NCI-H345 (cell line): ENCODE measurements at regions not wholly inside any gene's neighbourhood (a gene's known extent, or its start where the extent isn't known, plus 50 kb on each side); places are given as distances from the start of the nearest gene placed in this dataset.

ENCODE experiments used
- DNase-seq: peaks from one replicate; lab custom pipeline; 2025; lab: John Stamatoyannopoulos, UW

- DNase-seq, result no peak
Measured at GRCh38 chr2:215601526-215601925, 165.7 kb upstream of the FN1 start.

- no peak for DNase-seq
Measured at GRCh38 chr2:215598376-215598975, 162.6 kb upstream of the FN1 start.

- no peak for DNase-seq
Measured at GRCh38 chr2:215597577-215597976, 161.7 kb upstream of the FN1 start.

DNA sequence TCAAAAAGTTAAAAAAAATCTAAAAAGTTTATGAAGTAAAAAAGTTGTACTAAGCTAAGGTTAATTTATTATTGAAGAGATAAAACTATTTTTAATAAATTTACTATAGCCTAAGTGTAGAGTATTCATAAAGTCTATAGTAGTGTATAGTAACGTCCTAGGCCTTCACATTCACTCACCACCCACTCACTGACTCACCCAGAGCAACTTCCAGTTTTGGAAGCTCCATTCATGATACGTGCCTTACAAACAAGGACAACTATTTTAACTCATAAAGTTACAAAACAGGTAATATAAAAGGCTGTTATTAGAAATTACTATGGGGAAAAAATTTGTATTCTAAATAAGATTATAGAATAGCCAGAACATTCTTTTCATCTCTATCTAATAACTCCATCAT lies 158.9 kb upstream of the FN1 start:
- DNase-seq, result no peak

- DNase-seq, result no peak
Measured at GRCh38 chr2:215590010-215590745, 154.3 kb upstream of the FN1 start.

DNA sequence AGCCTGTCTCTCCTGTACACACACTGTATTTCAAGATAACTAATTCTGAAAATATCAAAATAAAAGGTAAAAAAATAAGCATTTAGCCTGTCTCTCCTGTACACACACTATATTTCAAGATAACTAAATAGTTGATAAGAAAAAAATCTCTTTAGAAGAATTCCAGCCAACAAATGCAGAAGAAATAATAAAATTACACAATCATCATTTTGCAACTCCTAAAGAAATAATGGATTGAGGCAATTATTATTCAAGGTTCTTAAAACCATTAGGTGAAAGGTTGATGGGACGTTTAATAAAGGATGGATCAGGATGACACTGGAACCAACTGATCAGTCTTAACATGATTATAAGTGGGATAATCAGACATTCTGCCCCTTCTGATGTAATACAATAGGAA lies 148.0 kb upstream of the FN1 start:
- DNase-seq, result no peak

- DNase-seq, result no peak
Measured at GRCh38 chr2:215579809-215580208, 143.9 kb upstream of the FN1 start.

GRCh38 chr2:215577356-215577755 lies 141.5 kb upstream of the FN1 start:
- DNase-seq, result no peak

DNA sequence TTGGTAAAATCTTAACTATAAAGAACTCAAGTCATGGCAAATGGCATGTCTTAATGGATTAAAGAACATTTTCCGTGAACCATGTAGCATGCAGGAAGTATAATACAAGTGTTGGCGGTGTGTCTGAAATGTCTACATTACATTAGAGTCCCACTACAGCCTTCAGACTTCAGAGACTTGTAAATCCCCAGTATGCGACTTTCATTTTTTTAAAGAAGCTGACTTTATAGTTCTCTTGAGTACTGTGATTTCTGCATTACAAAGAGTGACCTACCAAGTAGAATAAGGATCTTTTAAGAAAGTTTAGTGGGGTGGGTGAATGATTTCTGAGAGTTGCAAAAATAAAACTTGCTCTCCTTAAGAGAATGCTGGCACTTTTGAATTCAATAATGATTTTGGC lies 140.7 kb upstream of the FN1 start:
- no peak for DNase-seq

- no peak for DNase-seq
Measured at GRCh38 chr2:215573496-215573895, 137.6 kb upstream of the FN1 start.

DNA sequence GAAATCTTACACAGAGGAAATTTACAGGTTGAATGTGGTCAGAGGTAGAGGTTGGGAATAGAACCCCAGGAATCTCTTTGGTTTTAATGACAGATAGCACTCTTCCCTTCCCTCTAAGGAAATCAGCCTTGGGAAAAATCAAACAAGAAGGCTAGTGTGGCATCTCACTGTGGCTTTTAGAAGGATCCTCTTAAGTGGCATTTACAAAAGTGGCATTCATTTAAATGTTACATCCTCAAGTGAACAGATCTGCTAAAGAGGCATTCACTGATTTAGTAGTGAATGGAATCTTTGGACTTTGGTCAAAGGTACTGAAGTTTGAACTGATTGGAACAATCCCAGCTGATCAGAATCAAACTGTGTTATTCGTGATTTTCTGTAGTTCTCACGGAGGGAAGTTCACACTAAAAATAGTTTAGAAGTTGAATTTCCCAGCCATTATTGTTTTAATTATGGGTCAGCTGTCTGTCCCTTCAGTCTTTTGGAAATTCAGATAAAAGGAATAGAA lies 136.5 kb upstream of the FN1 start:
- no peak for DNase-seq

- DNase-seq, result no peak
Measured at GRCh38 chr2:215571689-215572088, 135.8 kb upstream of the FN1 start.

- peak; percentile 33 for DNase-seq
Measured at GRCh38 chr2:215567504-215567903, 131.6 kb upstream of the FN1 start.

GRCh38 chr2:215565897-215566296 lies 130.0 kb upstream of the FN1 start:
- no peak for DNase-seq

- no peak for DNase-seq
Measured at GRCh38 chr2:215557701-215558100, 121.8 kb upstream of the FN1 start.

GRCh38 chr2:215556979-215557378 lies 121.1 kb upstream of the FN1 start:
- no peak for DNase-seq

DNA sequence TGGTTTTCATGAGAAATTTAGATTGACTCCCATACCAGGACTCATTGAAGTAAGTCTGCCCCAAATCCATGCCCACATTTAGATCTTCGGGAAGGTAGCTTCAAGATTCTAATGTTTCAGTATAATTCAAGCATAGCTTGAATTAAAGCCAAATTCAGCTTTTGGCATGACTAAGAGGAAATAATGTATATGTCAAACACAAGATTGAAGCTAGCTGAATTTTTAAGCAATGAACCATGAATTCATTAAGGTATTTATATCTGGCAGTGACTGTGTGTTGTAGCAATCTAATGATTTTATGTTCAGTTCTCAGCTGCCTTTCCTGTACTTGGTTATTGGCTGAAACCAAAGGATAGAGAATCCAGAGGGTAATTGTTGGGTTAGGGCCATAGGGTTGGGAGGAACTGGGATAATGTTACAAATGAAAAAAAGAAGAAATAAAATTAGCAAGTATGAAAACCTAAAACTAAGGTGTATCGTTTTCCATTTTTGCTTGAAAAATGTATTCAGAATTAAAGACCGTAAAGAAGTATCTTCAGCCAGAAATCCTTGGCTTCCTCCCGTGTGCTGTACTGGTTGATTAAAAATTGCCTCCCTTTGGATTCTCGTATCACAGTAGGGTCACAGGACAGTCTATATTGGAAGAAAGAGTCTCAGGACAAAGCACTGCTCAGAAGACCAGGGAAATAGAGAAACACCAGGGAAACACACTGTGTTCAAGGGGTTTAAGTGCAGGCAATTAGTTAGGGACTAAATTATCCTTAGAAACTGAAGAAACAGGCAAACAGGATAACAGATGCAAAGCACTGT lies 119.0 kb upstream of the FN1 start:
- no peak for DNase-seq

DNA sequence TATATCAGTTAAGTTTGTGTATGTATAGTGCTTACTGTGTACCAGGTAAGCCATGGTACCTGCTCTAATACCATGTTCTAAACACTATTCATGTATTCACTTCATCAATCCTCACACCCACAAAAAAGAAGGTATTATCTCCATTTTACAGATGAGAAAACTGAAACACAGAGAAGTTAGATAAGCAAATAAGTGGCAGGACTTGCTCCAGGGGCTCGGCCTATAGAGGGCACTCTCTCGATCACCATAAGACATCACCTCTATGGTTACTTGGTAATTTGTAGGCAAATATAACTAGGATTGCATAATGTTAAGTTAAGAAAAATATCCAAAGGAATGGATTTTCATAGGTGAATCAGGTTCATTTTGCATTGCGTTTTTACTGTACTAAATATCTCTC lies 118.1 kb upstream of the FN1 start:
- DNase-seq, result no peak

- DNase-seq, result no peak
Measured at GRCh38 chr2:215552144-215552580, 116.3 kb upstream of the FN1 start.

DNA sequence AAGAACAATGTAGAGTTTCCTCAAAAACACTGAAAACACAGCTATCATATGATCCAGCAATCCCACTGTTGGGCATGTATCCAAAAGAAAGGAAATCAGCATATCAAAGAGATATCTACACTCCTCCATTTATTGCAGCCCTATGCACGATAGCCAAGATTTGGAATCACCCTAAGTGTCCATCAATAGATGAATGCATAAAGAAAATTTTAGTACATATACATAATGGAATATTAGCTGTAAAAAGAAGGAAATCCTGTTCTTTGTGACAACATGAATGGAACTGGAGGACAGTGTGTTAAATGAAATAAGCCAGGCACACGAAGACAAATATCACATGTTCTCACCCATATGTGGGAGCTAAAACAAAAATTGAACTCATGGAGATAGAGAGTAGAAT lies 114.5 kb upstream of the FN1 start:
- DNase-seq, result no peak

DNA sequence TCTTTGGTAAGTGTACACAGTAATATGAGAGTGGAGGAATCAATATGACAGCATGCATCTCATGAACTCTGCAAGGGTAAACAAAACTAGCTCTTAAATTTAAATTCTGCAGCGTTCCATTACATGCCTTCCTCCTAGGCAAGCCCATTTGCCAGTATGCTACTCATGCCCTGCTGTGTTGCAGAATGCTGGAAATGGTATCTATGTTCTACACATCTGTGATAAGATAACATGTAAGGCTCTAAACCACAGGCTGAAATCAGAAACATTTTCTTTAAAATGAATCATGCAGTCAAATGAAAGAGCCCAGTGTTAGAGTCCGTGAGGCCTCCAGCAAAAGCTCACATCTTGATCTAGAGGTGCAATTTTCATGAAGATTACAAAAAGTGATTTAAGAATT lies 112.8 kb upstream of the FN1 start:
- no peak for DNase-seq

DNA sequence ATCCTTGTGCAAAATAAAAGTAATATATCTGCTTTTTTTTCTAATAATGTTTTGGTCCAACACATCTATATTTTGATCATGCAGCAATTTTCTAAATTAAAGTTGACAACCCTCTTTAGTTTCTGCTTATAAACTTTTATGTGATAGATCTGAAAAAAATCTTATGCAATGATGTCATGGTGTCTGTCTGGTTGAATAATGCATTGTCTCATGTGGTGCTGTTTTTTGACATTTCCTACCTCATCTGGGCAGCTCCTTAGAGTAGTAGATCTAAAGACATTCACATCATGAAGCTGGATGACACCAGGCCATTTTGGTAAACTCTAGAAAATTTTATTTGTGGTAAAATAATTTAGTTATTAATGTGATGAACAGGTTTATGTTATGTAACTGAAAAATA lies 106.8 kb upstream of the FN1 start:
- DNase-seq, result no peak

DNA sequence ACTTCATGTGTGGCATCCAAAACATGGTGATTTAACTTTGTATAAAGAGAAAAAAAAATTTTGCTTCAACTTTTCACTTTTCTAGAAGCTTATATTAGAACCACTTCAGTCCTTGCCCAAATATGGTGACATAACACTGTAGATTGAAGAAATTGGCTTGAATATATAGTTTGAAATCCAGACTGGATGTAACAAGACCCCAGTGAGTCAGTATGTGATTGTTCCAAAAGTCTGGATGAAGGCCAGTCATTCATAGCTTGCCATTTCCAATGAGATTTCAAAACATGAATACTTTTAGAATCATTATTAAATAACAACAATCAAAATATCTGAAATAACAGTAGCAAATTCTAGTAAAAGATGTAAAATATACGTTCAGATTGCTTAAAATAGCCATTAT lies 104.8 kb upstream of the FN1 start:
- DNase-seq, result no peak
